Suppressor macrophage treated with lipopolysaccharide for 4 hours (primary cell): ENCODE measurements at regions not wholly inside any gene's neighbourhood (a gene's known extent, or its start where the extent isn't known, plus 50 kb on each side); places are given as distances from the start of the nearest gene placed in this dataset.
"Not testable (repeated sequence)": the region's sequence is repeated elsewhere in the genome, so short reads cannot be mapped to it uniquely, and the experiment has no call there.

ENCODE experiments used
- DNase-seq: peaks from one replicate; pipeline ENCODE4 v3.0.0-alpha.2; 2020

DNA sequence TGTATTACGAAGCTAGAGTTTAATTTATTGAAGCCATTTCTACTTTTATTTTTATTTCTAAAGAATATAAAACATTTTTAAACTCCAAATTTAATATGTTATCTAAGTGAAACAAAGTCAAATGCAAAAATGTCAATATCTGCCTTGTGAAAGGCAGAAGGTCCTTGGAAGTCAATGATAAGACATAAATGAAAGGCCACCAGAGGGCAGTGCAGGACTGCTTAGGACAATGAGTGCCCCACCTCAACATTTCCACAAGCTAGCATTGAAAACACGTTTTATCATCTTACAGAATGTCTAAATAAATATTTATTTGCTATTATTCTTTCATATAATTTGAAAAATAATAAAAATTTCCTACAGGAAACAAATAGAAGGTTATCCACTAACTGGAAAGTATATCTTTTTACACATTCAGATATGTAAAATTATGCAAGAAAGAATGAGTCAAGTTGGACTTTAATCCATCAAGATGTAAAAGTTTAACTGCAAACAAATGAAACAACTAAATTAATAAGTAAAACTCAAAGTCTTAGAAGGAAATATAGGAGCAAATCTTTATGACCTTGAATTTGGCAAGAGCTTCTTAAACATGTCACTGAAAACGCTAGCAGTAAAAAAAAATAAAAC is 140.1 kb upstream of the FMN2 start:
- peak; percentile 82 for DNase-seq

DNA sequence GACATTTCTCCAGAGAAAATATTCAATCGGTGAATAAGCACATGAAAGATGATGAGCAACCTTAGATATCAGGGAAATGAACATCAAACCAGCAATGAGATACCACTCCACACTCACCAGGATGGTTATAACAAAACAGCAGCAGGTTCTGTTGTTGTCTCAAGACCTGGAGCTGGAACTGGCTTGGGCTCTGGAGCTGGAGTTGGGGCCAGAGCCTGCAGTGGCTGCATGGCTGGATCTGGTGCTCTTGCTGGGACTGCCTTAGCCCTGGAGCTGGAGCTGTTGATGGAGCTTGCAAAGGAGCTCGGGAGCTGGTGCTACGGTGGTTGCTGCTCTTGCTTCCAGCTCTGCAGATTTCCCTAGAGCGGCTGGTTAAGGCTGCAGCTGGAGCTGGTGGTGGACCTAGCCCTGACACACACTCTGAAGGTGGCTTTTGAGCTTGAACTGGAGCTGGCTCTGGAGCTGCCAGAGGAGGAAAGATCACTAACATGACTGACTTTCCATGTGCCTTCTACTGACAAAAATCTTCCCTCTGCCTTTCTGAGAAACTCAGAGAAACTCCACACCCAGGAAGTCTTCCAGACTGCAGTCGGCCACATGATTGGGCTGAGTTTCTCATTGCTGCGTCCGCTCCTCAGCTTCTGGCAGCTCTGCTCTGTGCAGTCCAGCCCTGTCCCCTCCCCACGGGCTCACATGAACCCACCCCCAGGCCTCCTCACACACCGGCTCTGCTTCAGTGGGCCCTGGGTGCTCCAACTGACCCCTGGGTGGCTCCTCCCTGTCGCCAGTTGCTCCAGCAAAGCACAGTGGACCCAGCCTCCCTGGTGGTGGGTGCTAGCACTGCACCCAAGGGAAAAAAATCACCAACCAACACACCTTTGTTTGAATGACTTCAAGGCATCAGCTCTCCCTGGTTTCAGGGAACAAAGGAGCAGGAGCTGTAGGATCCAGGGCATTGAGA is 139.1 kb upstream of the FMN2 start:
- no peak for DNase-seq

DNA sequence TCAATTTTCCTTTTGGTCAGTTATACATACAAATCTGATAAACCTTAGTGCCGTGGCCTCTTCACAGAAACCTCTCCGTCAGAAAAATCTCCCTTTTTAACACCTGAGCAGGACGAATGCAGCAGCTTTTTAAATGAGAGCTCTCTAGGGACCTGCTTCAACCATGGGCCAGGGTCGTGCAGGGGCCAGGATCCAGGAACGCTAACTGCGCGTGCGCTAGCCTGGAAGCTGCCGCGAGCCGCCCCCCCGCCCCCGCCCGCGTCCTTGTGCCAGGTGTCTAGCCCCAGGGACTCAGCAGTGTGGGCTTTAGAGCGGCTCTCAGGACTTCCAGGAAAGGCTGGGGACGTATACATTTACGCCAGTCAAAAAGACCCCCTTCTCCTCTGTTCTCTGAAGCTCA is 136.8 kb upstream of the FMN2 start:
- DNase-seq: no peak

DNA sequence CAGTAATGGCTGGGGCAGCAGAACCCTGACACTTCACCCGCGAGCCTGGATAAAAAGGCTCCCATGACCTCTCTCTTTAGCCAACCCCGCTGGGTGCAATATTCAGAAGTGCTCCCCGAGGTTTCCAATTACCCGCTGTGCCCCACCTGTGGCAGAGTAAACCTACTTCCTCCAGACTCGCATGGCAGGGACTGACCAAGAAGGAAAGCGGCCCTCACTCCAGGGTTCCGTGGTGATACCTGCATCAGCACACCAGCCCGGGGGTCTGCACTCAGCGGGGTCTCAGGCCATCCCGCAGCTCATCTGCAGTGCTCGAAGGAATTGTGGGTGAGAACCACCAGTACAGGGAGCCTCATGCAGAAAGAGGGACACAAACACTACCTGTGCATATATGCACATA is 136.3 kb upstream of the FMN2 start:
- DNase-seq: no peak

DNA sequence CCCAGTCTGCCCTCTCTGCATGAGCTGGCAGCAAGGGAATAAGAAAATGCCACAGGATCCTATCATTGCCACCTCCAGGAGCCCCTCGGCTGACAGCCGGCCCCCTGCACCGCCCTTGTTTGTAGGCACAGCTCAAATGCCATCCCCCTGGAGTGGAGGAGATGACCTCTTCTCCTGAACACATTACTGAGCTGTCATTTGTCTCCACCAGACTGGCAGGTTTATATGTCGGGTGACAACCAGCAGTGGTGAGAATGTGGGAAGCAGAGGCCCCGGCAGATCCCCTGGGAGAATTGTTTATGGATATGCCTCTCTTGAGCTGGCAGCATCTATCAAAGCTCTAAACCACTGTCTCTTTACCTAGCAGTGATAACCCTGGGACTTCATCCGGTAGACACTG is 135.4 kb upstream of the FMN2 start:
- DNase-seq: no peak

DNA sequence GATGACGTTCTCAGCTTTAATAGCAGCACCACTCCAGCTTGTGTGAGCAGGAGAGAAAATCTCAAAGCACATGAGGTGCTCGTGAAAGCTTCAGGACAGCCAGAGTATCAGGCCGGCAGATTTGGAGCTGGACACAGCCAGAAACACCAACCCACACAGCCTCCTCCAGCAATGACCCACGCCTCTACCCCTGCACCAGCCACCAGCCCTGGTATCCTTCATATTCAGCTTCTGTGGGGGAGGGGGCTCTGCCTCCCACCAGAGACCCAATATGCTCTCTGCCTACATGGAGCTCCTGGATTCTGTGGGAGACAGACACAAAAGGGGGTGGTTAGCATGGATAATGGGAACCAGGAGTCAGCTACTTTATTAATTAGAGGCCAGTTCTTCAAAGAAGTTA is 133.6 kb upstream of the FMN2 start:
- DNase-seq: no peak

DNA sequence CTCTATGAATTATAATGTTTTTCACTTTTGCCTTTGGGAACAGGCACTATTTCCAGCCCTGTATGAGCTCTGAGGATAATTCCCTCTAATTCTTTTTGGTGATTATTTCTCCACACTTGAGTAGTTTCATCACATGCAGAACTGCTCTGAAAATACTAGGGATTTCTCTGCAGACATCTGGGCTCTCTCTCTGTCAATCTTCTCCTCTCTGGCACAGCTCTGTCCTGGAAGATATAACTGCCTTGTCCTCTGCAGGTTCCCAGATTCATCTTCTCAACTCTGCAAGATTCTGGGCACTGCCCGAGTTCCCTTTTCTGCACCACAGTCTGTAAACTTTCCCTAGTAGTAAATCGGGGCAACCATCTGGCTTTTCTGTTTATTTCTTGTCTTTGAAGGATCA is 131.3 kb upstream of the FMN2 start:
- DNase-seq: no peak

DNA sequence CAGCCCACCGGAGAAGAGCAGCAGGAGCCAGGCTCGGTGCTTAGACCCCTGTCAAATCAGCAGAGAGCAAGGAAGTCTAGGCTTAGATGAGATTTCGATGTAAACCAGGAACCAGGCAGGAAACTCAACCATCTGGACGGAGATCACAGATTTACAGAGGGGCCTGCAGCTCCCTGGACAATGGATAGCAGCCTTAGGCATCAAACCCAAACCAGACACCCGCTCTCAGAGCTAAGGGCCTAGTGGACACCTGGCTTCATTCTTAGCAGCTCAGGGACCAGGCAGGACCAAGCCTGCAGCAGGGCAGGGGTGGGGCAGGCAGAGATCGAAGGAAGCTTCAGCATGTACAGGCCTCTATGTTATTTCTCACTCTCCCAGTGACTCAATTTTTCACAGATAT is 127.8 kb upstream of the FMN2 start:
- DNase-seq: no peak

DNA sequence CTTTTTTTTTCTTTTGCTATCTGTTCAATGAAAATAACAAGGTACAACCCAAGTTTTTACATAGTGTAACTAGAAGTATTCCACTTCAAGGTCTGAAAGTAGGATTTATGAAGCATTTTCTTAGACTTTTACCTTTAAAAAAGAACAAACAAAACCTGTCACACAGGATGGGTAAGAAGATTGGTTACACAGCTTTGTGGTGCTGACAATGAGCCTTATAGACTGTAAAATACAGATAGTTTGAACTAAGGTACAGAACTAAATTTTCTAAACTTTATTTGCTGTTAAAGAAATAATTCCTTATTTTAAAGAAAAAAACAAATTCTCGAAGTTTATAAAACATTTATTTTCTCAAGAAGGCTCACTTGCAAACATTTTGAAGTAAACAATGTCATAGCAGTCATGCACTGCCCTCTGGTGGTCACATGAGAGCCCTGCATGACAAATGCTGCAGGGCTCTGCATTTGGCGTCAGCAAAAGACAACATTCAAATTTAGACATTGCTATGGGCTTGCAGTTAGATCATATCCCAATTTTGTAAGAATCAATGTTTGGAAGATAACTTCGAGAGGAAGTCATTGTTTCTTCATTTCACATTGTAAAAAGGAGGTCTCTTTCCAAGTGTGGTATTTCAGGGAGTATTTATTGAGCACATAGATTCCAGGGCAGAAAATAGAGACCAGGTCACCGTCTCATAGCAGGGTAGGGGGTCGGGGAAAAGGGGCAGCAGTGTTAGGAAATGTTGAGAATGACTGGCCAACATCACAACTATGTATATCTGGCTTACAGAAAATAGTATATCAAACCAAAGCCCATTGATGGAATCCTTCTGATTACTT is 115.3 kb upstream of the FMN2 start:
- DNase-seq: peak; percentile 74

DNA sequence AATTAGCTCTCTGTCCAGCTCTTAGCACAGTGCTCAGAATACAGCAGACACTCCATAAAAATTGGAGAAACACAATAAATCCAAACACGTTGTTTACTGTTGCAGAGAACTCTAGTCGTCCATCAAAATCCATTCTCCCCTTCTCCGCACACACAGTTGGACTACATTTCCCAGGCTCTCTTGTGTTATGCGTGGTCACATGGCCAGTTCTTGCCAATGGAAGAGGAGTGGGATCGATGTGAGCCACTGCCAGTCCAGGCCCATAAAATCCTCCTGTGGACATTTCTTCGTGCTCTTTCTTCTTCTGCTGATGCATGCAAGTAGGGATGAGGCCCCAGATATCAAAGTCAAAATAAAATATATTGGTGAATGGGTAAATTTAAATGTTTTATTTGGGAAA is 114.3 kb upstream of the FMN2 start:
- DNase-seq: no peak

DNA sequence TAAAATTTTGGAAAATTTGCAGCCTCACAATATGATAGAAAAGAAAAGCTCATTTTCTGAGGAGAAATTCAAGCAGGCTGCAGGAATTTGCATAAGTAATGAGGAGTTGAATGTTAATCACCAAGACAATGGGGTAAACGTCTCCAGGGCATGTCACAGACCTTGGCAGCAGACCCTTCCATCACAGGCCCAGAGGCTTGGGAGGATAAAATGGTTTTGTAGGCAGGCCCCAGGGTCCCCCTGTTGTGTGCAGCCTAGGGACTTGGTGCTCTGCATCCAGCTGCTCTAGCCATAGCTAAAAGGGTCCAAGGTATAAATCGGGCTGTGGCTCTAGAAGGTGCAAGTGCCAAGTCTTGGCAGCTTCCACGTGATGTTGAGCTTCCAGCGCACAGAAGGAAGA is 112.2 kb upstream of the FMN2 start:
- DNase-seq: no peak

DNA sequence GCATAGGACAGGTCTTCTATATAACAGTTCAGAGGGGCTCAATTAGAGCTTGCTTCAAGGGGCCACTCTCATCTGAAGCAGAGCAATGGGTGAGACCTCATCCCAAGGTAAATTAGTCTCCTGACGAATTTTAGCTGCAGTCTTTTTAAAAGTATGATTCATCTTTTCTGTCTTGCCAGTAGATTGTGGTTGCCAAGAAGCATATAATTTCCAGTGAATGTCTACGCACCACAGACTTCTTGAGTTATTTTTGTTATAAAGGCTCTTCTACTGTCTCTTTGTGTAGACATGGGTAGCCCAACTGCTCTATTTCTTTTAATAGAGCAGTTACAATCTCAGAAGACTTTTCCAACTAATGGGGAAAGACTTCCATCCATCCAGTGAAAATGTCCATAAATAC is 108.9 kb upstream of the FMN2 start:
- no peak for DNase-seq

DNA sequence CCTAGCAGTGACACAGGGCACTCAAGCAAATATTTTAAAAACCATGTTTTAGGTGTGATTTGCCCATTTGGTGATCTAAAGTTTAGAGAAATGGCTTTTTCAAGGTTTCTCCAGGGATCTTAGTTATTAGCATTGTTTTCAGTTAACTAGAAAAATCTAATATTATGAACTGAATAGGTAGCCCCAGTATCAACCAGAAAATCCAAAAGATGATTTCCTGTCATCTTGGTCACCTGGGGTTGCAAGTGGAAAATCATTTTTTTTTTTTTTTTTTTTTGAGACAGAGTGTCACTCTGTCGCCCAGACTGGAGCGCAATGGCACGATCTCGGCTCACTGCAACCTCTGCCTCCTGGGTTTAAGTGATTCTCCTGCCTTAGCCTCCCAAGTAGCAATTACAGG is 106.6 kb upstream of the FMN2 start:
- no peak for DNase-seq

DNA sequence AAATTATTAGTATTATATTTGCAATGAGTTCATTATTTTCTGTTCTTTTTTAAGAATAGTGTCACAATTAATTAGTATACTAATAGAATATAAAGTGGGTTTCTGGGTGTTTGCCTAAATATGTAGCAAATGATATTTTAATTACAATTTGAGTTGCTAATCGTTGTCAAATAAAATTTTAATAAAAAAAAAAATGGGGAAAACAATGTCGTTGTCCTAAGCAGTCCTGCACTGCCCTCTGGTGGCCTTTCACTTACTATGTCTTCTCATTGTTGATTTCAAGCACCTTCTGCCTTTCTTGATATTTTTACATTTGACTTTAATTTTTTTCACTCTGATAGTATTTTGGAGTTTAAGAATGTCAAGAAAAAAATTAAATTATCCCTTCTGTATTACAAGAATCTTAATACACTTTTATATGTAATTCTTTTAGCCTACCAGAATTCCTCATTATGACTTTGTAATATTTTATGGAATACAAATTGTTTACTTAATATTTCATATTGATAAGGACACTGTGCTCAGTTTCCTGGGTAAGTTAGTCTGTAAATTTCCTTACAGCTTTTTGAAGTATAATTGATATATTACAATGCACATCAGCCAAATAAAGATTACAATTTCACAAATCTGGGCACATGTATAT is 104.5 kb upstream of the FMN2 start:
- peak; percentile 67 for DNase-seq

DNA sequence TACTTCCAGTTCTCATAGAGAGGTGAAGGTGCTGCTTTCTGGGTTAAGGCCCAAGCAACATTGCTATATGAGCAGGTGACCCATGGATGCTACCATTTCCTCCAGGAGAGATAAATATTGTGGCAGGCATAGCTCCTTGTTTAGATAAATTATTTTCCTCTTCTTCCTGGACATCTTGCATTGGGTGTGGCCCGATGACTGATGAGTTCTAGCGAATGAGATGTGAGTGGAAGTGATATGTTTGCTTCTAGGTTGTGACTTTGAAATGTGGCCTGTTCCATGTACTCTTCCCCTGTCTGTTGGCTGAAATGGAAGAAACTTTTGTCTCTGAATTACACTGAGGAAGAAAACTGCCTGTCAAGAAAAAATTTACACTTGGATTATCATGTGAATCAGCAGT is 101.7 kb upstream of the FMN2 start:
- DNase-seq: no peak

DNA sequence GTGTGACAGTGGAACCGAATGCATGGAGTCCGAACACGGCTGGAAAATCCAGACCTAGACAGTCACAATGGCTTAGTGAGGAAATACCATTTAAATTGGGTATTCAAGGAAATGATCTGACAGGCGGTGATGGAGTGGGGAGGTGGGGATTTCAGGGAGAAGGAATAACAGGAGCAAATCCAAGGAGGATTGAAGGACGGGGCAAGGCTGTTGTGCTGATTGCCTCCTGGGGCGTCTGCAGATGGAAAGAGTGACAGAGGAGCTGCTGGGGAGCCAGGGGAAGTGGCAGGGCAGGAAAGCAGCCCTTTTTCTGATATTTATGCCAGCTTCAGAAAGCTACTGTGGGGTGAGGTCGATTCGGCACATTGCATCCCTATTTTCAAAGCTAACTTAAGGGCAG is 99.1 kb upstream of the FMN2 start:
- not testable (repeated sequence) for DNase-seq

DNA sequence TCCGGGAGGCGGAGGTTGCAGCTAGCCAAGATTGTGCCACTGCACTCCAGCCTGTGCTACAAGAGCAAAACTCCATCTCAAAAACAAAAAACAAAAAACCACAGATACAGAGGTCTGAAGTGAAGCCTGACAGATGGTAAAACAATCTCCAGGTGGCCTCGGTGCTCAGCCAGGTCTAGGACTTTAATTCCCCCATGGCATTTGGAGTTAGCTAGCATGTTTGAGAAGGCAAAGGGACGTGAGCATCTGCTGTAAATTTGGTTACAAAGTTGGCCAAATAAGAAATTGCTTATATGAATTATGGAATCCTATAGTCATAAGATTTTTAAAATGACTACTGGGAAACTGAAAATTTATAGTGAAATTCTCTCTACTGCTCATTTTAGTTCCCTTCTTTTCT is 98.3 kb upstream of the FMN2 start:
- DNase-seq: no peak

DNA sequence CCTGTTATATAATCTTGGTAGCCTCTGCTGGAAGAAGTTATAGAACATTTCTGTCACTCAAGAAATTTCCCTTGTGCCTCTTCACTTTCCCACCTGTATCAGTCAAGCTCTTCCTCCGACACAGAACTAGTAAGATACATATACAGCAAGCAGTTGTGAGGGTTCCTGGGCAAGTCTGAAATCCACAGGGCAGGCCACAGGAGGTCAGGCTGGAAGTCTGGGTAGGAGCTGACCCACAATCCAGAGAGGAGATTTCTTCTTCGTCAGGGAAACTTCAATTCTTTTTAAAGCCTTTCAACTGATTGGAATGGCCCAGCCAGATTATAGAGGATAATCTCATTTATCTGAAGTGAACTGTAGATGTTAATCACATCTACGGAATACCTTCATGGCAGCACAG is 96.4 kb upstream of the FMN2 start:
- DNase-seq: no peak

DNA sequence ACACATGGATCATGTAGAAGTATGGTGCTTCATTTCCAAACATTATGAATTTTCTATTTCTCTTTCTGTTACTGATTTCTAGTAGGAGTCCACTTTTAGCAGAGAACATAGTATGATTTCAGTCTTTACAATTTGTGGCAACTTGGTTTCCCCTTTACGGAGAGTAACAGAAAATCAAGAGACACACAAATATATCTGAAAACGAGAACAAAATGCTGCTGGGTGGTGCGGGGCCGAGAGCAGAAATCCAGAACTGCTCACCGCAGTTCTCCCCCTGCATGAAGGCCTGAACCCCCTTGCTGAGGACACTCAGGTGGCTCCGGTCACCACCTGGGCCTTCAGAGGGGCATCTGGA is 94.5 kb upstream of the FMN2 start:
- DNase-seq: no peak

DNA sequence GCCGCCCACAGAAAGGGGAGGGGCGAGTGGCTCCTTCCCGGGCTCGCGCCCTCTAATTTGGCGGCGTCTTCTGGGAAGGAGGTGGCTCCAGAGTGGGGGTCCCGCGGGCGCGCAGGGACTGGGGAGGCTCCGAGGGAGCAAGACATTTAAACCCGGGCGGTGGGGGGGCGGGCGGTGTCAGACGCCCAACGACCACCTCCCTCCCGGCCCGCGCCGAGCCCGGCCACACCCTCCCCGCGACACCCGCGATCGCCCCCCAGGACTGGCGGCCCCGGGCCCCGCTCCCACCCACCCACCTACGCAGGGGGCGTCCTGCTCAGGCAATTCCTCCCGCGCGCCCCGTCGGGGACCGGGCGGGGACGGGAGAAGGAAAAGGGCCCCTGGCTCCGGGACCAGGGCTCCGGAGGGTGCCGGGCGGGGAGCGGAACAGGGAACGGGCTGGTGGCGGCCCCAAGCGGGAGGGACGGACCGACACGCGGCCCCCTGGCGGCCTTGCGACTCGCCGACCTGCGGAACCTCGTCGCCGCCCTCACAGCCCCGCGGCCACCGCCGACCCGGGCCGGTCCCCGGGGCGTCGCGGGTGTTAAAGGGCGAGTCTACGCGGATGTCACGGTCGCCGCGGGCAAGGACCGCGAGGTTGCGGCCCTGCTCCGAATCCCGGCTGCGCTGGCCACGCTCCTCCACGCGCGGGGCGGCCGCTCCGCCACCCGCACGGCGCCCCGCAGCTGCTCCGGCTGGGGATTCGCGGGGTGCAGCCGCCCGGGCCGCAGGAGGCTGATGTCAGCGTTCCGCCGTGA is 94.0 kb upstream of the FMN2 start:
- DNase-seq: peak; percentile 34

DNA sequence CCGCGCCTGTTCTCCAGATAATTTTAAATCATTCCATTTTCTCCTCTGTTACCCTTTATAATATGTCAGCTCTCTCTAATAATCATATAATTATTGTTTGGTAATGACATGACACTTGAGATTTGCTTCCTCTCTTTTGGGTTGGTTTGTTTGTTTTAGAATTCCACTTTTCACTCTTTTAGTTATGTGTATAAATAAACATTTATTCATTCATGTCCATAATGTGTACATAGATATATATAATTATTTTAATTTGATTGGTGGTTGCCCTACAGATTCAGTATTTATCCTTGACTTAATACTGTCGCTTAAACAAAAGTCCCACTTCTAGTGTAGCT is 93.4 kb upstream of the FMN2 start:
- DNase-seq: no peak

DNA sequence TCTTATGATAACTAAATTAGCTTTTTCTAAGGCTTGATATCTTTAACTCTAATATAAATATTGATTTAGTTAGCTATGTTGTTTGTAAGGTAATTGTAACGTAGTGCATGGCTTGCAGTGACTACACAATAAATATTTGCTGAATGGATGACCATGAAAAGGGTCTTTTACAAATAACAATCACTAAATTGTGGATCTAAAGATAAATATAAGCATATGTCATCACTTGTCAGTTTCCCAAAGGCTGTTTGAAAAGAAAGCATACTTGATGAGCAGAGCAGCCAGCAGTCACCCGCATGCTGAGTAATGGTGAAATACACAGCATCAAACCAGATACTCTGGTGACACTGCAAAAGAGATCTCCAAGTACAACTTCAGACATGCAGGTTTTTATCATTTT is 92.5 kb upstream of the FMN2 start:
- DNase-seq: no peak

DNA sequence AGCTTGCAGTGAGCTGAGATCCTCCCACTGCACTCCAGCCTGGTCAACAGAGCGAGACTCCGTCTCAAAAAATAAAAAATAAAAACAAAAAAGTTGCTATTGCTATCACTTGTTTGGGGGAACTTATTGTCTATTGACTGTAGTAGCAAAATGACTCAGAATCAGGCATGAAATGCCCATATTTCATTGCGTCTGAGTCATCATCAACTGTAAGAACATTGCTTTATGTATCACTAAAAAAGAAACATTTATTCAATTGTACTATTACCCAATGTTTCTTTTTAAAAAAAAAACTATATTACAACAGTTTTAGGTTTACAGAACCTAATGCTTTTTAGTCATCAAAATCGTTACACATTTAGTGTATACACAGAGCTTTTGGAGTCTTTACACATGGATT is 91.0 kb upstream of the FMN2 start:
- DNase-seq: peak; percentile 77
